HEK293 (cell line): ENCODE measurements at regions not wholly inside any gene's neighbourhood (a gene's known extent, or its start where the extent isn't known, plus 50 kb on each side); places are given as distances from the start of the nearest gene placed in this dataset.

ENCODE experiments used
- CTCF ChIA-PET: fragments of 350-600 bp; formaldehyde crosslinking; extraction: SDS; loops from one replicate; lab custom pipeline; 2021; ENCODE audit warnings: antibody characterized with exemption; lab: Yijun Ruan, JAX
- POLR2A ChIA-PET: fragments of 300-600 bp; formaldehyde crosslinking; extraction: SDS; loops from one replicate; lab custom pipeline; 2020; ENCODE audit warnings: antibody characterized with exemption, inconsistent platforms; lab: Yijun Ruan, JAX
- H3K27ac ChIP-seq: fragments of 200-500 bp; sonication (Bioruptor generic); 2 replicates; pipeline ENCODE4 v1.5.1; 2014; ENCODE audit warnings: low read depth, low read length, control low read depth, inconsistent platforms; ENCODE audit errors: extremely low read depth
- H3K36me3 ChIP-seq, 2 experiments: fragments of 200-500 bp in 1 of 2; sonication (Bioruptor generic) in 1 of 2; 1 replicate in 1 of 2; 2 replicates in 1 of 2; pipeline ENCODE4 v1.5.1; 2014 to 2017; ENCODE audit warnings: inconsistent platforms in 2 of 2, low read length in 2 of 2; ENCODE audit not compliant: control insufficient read depth in 2 of 2, insufficient read depth in 1 of 2
- H3K4me1 ChIP-seq: fragments of 200-500 bp; sonication (Bioruptor generic); 2 replicates; pipeline ENCODE4 v1.5.1; 2014; ENCODE audit warnings: mild to moderate bottlenecking, low read length, inconsistent platforms; ENCODE audit not compliant: control insufficient read depth, insufficient read depth
- H3K4me3 ChIP-seq: 2 replicates; pipeline ENCODE4 v1.5.1; 2011; ENCODE audit warnings: low read depth, mild to moderate bottlenecking, control low read depth, low read length, moderate library complexity
- H3K9me3 ChIP-seq: fragments of 200-500 bp; sonication (Bioruptor generic); 2 replicates; pipeline ENCODE4 v1.5.1; 2014; ENCODE audit warnings: low read depth, low read length, inconsistent platforms; ENCODE audit not compliant: control insufficient read depth, insufficient read depth
- BCL11B ChIP-seq: fragments of 450-650 bp; formaldehyde crosslinking; IDR thresholded peaks from 2 replicates; pipeline ENCODE4 v1.5.1; 2016; ENCODE audit warnings: low read depth, missing biosample characterization, missing genetic modification characterization
- FEZF1 ChIP-seq: fragments of 450-650 bp; formaldehyde crosslinking; IDR thresholded peaks from 2 replicates; pipeline ENCODE4 v1.5.1; 2016; ENCODE audit warnings: missing biosample characterization, missing genetic modification characterization
- GLI2 ChIP-seq: fragments of 450-650 bp; formaldehyde crosslinking; IDR thresholded peaks from 2 replicates; pipeline ENCODE4; 2017; ENCODE audit warnings: missing biosample characterization, missing genetic modification characterization, low read depth, borderline replicate concordance
- PRDM4 ChIP-seq: fragments of 450-650 bp; formaldehyde crosslinking; IDR thresholded peaks from 2 replicates; pipeline ENCODE4 v1.5.1; 2017; ENCODE audit warnings: missing biosample characterization, missing genetic modification characterization
- TCF7L2 ChIP-seq: IDR thresholded peaks from 2 replicates; pipeline ENCODE4 v1.6.1; 2011; ENCODE audit warnings: low read depth, mild to moderate bottlenecking, inconsistent platforms, low read length, moderate library complexity, borderline replicate concordance
- YY1 ChIP-seq: fragments of 450-650 bp; formaldehyde crosslinking; IDR thresholded peaks from 2 replicates; pipeline ENCODE4 v1.5.1; 2018; ENCODE audit warnings: missing biosample characterization, missing genetic modification characterization
- ZFHX2 ChIP-seq: fragments of 450-650 bp; formaldehyde crosslinking; conservative IDR thresholded peaks from 2 replicates; pipeline ENCODE4 v1.5.1; 2016; ENCODE audit warnings: missing biosample characterization, missing genetic modification characterization
- ZFP3 ChIP-seq: fragments of 450-650 bp; formaldehyde crosslinking; IDR thresholded peaks from 2 replicates; pipeline ENCODE4 v1.5.1; 2016; ENCODE audit warnings: low read depth, missing biosample characterization, missing genetic modification characterization
- ZNF132 ChIP-seq: fragments of 450-650 bp; formaldehyde crosslinking; IDR thresholded peaks from 2 replicates; pipeline ENCODE4 v1.5.1; 2017; ENCODE audit warnings: missing biosample characterization, missing genetic modification characterization, borderline replicate concordance
- ZNF140 ChIP-seq: fragments of 450-650 bp; formaldehyde crosslinking; IDR thresholded peaks from 2 replicates; pipeline ENCODE4 v1.5.1; 2016; ENCODE audit warnings: missing biosample characterization, missing genetic modification characterization
- ZNF174 ChIP-seq: fragments of 450-650 bp; formaldehyde crosslinking; IDR thresholded peaks from 2 replicates; pipeline ENCODE4 v1.5.0; 2017; ENCODE audit warnings: missing biosample characterization, mild to moderate bottlenecking, missing genetic modification characterization
- ZNF280D ChIP-seq: fragments of 450-650 bp; formaldehyde crosslinking; IDR thresholded peaks from 2 replicates; pipeline ENCODE4 v1.5.1; 2016; ENCODE audit warnings: missing biosample characterization, missing genetic modification characterization
- ZNF394 ChIP-seq: fragments of 450-650 bp; formaldehyde crosslinking; IDR thresholded peaks from 2 replicates; pipeline ENCODE4 v1.5.1; 2016; ENCODE audit warnings: missing biosample characterization, missing genetic modification characterization, mild to moderate bottlenecking, moderate library complexity, borderline replicate concordance
- ZNF514 ChIP-seq: fragments of 450-650 bp; formaldehyde crosslinking; IDR thresholded peaks from 2 replicates; pipeline ENCODE4 v1.5.1; 2016; ENCODE audit warnings: missing biosample characterization, missing genetic modification characterization
- ZNF600 ChIP-seq: fragments of 450-650 bp; formaldehyde crosslinking; IDR thresholded peaks from 2 replicates; pipeline ENCODE4 v1.5.1; 2016; ENCODE audit warnings: missing biosample characterization, missing genetic modification characterization
- ZNF747 ChIP-seq: fragments of 450-650 bp; formaldehyde crosslinking; IDR thresholded peaks from 2 replicates; pipeline ENCODE4 v1.5.1; 2016; ENCODE audit warnings: missing biosample characterization, missing genetic modification characterization
- ZNF776 ChIP-seq: fragments of 450-650 bp; formaldehyde crosslinking; IDR thresholded peaks from 2 replicates; pipeline ENCODE4 v1.5.0; 2017; ENCODE audit warnings: missing biosample characterization, missing genetic modification characterization, borderline replicate concordance
- TF ChIP-seq, protein P1 (sequence below): IDR thresholded peaks from 2 replicates; pipeline ENCODE4 v1.6.1; 2011; ENCODE audit warnings: mild to moderate bottlenecking, low read depth, low read length, borderline replicate concordance
- TF ChIP-seq, protein P2 (sequence below): fragments of 450-650 bp; formaldehyde crosslinking; IDR thresholded peaks from 2 replicates; pipeline ENCODE4 v1.5.1; 2016; ENCODE audit warnings: missing biosample characterization, missing genetic modification characterization
- TF ChIP-seq, protein P3 (sequence below): fragments of 450-650 bp; formaldehyde crosslinking; IDR thresholded peaks from 2 replicates; pipeline ENCODE4 v1.5.1; 2016; ENCODE audit warnings: missing biosample characterization, missing genetic modification characterization

DNA sequence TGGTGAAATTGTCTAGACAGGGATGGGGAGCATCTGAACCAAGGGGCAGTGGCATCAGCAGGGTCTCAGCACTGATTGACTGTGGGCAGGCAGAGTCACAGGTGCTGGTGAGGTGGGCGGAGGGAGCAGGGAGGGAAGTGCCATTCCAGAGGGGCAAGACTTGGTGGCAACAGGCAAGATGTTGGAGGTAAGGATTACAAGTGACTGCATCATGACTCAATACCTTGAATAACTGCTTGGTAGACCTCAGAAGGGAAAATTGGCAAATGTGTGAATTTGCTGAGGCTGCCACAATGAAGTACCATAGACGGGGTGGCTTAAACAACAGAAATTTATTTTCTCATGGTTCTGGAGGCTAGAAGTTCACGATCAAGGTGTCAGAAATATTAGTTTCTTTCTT, 419.1 kb downstream of the HS3ST3B1 start (continued):
- TF ChIP-seq ZNF747 (tag by site-specific recombination) (no peak), YY1 (no peak)
- TF ChIP-seq, all 188 proteins: peak for 0

DNA sequence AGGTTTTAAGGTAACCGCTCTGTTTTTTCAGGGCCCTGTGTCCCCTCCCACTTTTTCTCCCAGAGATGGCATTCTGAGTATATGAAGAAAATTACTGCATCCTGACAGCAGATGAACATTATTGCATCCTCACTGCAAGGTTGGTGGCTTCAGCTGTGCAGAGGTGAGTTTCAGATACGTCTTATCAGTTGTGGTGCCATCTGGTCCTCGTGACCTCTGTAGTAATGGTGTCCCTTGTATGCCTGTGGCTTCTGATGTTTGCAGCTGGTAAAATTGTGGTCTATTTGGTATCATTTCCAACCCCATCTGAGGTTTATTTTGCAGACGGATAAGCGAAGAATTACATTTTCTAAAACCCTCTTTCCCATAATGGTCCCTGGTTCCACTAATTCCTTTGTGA, 417.0 kb downstream of the HS3ST3B1 start:
- no peaks in the 10 kb centered on the region for H3K4me1 ChIP-seq
- TF ChIP-seq ZNF280D, result no peak
- no peak for TF ChIP-seq ZFP3 (tag by site-specific recombination)
- no peak for TF ChIP-seq BCL11B (tag by site-specific recombination)
- TF ChIP-seq ZNF394 (tag by site-specific recombination), result no peak
- no peak for TF ChIP-seq GLI2 (tag by site-specific recombination)
- no peak for TF ChIP-seq ZNF174 (tag by site-specific recombination)
- no peak for TF ChIP-seq ZNF600 (tag by site-specific recombination)
- no peak for TF ChIP-seq PRDM4 (tag by site-specific recombination)
- TF ChIP-seq, all 188 proteins: peak for 0
- Histone ChIP-seq H3K36me3 (no peaks in the 10 kb centered on the region), H3K27ac (no peak overlapping the region), H3K4me3 (no peak overlapping the region), H3K9me3 (no peaks in the 10 kb centered on the region)
- POLR2A ChIA-PET, result no interaction called here
- CTCF ChIA-PET, result no interaction called here

GRCh38 chr17:14715561-14715960, 414.7 kb downstream of the HS3ST3B1 start:
- no peaks in the 10 kb centered on the region for H3K36me3 ChIP-seq
- H3K4me3 ChIP-seq, result no peak overlapping the region
- no peak overlapping the region for H3K27ac ChIP-seq
- CTCF ChIA-PET, result interaction anchor here (0.5 to 1.1 kb wide), 2 partner anchors 17 to 1592 kb away, joined by 4 to 5 read pairs; no protein-coding TSS in a partner anchor
- H3K9me3 ChIP-seq, result no peaks in the 10 kb centered on the region
- POLR2A ChIA-PET, result no interaction called here
- no peaks in the 10 kb centered on the region for H3K4me1 ChIP-seq
- TF ChIP-seq ZNF776 (tag by site-specific recombination), result no peak
- no peak for TF ChIP-seq ZNF132 (tag by site-specific recombination)
- TF ChIP-seq, protein P1, sequence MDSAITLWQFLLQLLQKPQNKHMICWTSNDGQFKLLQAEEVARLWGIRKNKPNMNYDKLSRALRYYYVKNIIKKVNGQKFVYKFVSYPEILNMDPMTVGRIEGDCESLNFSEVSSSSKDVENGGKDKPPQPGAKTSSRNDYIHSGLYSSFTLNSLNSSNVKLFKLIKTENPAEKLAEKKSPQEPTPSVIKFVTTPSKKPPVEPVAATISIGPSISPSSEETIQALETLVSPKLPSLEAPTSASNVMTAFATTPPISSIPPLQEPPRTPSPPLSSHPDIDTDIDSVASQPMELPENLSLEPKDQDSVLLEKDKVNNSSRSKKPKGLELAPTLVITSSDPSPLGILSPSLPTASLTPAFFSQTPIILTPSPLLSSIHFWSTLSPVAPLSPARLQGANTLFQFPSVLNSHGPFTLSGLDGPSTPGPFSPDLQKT, result no peak
- TF ChIP-seq PRDM4 (tag by site-specific recombination), result no peak
- TF ChIP-seq, protein P2, sequence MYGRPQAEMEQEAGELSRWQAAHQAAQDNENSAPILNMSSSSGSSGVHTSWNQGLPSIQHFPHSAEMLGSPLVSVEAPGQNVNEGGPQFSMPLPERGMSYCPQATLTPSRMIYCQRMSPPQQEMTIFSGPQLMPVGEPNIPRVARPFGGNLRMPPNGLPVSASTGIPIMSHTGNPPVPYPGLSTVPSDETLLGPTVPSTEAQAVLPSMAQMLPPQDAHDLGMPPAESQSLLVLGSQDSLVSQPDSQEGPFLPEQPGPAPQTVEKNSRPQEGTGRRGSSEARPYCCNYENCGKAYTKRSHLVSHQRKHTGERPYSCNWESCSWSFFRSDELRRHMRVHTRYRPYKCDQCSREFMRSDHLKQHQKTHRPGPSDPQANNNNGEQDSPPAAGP (tag by site-specific recombination), result no peak
- TF ChIP-seq ZNF514 (tag by site-specific recombination), result no peak
- no peak for TF ChIP-seq ZNF140
- no peak for TF ChIP-seq FEZF1 (tag by site-specific recombination)
- TF ChIP-seq TCF7L2, result no peak
- TF ChIP-seq ZFHX2 (tag by site-specific recombination), result no peak
- TF ChIP-seq, protein P3, sequence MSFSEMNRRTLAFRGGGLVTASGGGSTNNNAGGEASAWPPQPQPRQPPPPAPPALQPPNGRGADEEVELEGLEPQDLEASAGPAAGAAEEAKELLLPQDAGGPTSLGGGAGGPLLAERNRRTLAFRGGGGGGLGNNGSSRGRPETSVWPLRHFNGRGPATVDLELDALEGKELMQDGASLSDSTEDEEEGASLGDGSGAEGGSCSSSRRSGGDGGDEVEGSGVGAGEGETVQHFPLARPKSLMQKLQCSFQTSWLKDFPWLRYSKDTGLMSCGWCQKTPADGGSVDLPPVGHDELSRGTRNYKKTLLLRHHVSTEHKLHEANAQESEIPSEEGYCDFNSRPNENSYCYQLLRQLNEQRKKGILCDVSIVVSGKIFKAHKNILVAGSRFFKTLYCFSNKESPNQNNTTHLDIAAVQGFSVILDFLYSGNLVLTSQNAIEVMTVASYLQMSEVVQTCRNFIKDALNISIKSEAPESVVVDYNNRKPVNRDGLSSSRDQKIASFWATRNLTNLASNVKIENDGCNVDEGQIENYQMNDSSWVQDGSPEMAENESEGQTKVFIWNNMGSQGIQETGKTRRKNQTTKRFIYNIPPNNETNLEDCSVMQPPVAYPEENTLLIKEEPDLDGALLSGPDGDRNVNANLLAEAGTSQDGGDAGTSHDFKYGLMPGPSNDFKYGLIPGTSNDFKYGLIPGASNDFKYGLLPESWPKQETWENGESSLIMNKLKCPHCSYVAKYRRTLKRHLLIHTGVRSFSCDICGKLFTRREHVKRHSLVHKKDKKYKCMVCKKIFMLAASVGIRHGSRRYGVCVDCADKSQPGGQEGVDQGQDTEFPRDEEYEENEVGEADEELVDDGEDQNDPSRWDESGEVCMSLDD (tag by site-specific recombination), result no peak
